ENCODE measurements at regions not wholly inside any gene's neighbourhood (a gene's known extent, or its start where the extent isn't known, plus 50 kb on each side); places are given as distances from the start of the nearest gene placed in this dataset.

GRCh38 chr19:30667746-30668145 is 295.6 kb downstream of the ZNF536 start:
- Histone ChIP-seq H3K4me3 (no peak overlapping the region), H3K36me3 (no peaks in the 10 kb centered on the region), H3K9me3 (no peaks in the 10 kb centered on the region), H3K27ac (no peak overlapping the region), H3K4me1 (peaks cover 29% of the 10 kb centered on the region), H3K27me3 (peaks cover 15% of the 10 kb centered on the region)
- 66% methylated on average over 3 of the region's 3 CpGs for WGBS
- TF ChIP-seq POLR2AphosphoS5 (IDR thresholded peaks at IDR 0.05) = no peak
- no peak for DNase-seq (ENCODE audit: low spot score in 2 of 2)

- no peak overlapping the region for H3K27ac ChIP-seq
- H3K9me3 ChIP-seq = no peaks in the 10 kb centered on the region
- H3K27me3 ChIP-seq = peaks cover 14% of the 10 kb centered on the region
- DNase-seq (ENCODE audit: low spot score in 2 of 2) = no peak
- no peak overlapping the region for H3K4me3 ChIP-seq
- no peaks in the 10 kb centered on the region for H3K36me3 ChIP-seq
- no peak for TF ChIP-seq POLR2AphosphoS5 (IDR thresholded peaks at IDR 0.05)
- no peak for TF ChIP-seq EP300 (IDR thresholded peaks at IDR 0.05)
- no peak for TF ChIP-seq POLR2A (IDR thresholded peaks at IDR 0.05)
- no peak for TF ChIP-seq CTCF (IDR thresholded peaks at IDR 0.05)
- H3K4me1 ChIP-seq = peaks cover 29% of the 10 kb centered on the region
- 85% methylated on average over 7 of the region's 7 CpGs for WGBS
Observed at GRCh38 chr19:30667227-30667626, 295.0 kb downstream of the ZNF536 start.

GRCh38 chr19:30666301-30666803 is 294.2 kb downstream of the ZNF536 start:
- TF ChIP-seq EP300 (IDR thresholded peaks at IDR 0.05) (no peak), CTCF (IDR thresholded peaks at IDR 0.05) (peak; percentile 55 to 93), POLR2AphosphoS5 (IDR thresholded peaks at IDR 0.05) (no peak), POLR2A (IDR thresholded peaks at IDR 0.05) (no peak)
- no peaks in the 10 kb centered on the region for H3K9me3 ChIP-seq
- H3K27ac ChIP-seq = no peak overlapping the region
- peaks cover 29% of the 10 kb centered on the region for H3K4me1 ChIP-seq
- H3K27me3 ChIP-seq = peaks cover 14% of the 10 kb centered on the region
- 5% methylated on average over 11 of the region's 11 CpGs for WGBS
- H3K4me3 ChIP-seq = no peak overlapping the region
- DNase-seq (ENCODE audit: low spot score in 2 of 2) = no peak
- H3K36me3 ChIP-seq = no peaks in the 10 kb centered on the region

GRCh38 chr19:30665449-30665848 is 293.3 kb downstream of the ZNF536 start:
- Histone ChIP-seq H3K27ac (no peak overlapping the region), H3K9me3 (no peaks in the 10 kb centered on the region), H3K27me3 (peaks cover 14% of the 10 kb centered on the region), H3K4me3 (no peak overlapping the region), H3K36me3 (no peaks in the 10 kb centered on the region), H3K4me1 (peaks cover 29% of the 10 kb centered on the region)
- TF ChIP-seq POLR2A (IDR thresholded peaks at IDR 0.05) (no peak), POLR2AphosphoS5 (IDR thresholded peaks at IDR 0.05) (no peak), EP300 (IDR thresholded peaks at IDR 0.05) (no peak), CTCF (IDR thresholded peaks at IDR 0.05) (no peak)
- WGBS = 66% methylated on average over 2 of the region's 3 CpGs
- DNase-seq (ENCODE audit: low spot score in 2 of 2) = no peak

DNA sequence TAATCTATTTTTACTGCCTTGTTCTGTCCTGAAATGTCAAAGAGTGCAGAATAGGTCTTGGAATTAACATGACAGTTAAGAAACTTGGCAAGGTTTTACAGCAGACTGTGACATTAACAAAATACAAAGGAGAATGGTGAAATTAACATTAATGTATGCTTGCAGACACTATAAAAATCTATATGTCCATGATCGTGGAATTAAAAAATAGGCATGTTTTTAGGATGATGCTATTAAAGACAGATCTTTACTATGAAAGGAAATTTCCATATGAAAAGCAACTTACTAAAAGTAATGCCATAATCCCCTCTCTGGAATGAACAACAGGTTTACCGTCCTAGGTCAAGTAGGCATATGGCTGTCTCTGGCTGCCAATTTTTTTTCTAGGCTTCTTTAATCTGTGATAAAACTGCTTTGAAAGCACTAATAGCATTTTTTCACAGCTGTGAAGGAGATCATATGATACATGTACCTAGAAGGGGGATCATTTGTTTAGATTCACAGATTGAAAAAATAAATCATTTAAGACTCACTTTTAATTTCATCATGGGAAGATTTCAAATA is 291.5 kb downstream of the ZNF536 start:
- no peak overlapping the region for H3K27ac ChIP-seq
- DNase-seq (ENCODE audit: low spot score in 2 of 2) = no peak
- TF ChIP-seq POLR2AphosphoS5 (IDR thresholded peaks at IDR 0.05) (no peak), CTCF (IDR thresholded peaks at IDR 0.05) (no peak), POLR2A (IDR thresholded peaks at IDR 0.05) (no peak), EP300 (IDR thresholded peaks at IDR 0.05) (no peak)
- H3K9me3 ChIP-seq = no peaks in the 10 kb centered on the region
- no peaks in the 10 kb centered on the region for H3K36me3 ChIP-seq
- peaks cover 19% of the 10 kb centered on the region for H3K4me1 ChIP-seq
- H3K27me3 ChIP-seq = peaks cover 7% of the 10 kb centered on the region
- WGBS = 34% methylated on average over 2 of the region's 2 CpGs
- no peak overlapping the region for H3K4me3 ChIP-seq
